IPS-NIHi7 (cell line): ENCODE measurements at regions not wholly inside any gene's neighbourhood (a gene's known extent, or its start where the extent isn't known, plus 50 kb on each side); places are given as distances from the start of the nearest gene placed in this dataset.

Source experiments
- DNase-seq: peaks from one replicate; pipeline ENCODE4 v3.0.0; 2012; ENCODE audit warnings: mixed read lengths; ENCODE audit errors: extremely low spot score

- no peak for DNase-seq
These were observed 243.9 kb upstream of the GULP1 start for GRCh38 chr2:188047735-188048134.

- DNase-seq: no peak
These were observed 240.9 kb upstream of the GULP1 start for GRCh38 chr2:188050726-188051125.

GRCh38 chr2:188051706-188052105, 240.0 kb upstream of the GULP1 start:
- DNase-seq: no peak

GRCh38 chr2:188065386-188065785, 226.3 kb upstream of the GULP1 start:
- no peak for DNase-seq

GRCh38 chr2:188068093-188068492, 223.6 kb upstream of the GULP1 start:
- DNase-seq: no peak

- DNase-seq: no peak
These were observed 215.3 kb upstream of the GULP1 start for GRCh38 chr2:188076149-188077056.

GRCh38 chr2:188077757-188078156, 213.9 kb upstream of the GULP1 start:
- no peak for DNase-seq

- DNase-seq: no peak
These were observed 213.1 kb upstream of the GULP1 start for GRCh38 chr2:188078534-188078933.

GRCh38 chr2:188079196-188079595, 212.5 kb upstream of the GULP1 start:
- no peak for DNase-seq

GRCh38 chr2:188085421-188085820, 206.3 kb upstream of the GULP1 start:
- no peak for DNase-seq

GRCh38 chr2:188089901-188090300, 201.8 kb upstream of the GULP1 start:
- no peak for DNase-seq

GRCh38 chr2:188091220-188091619, 200.5 kb upstream of the GULP1 start:
- DNase-seq: no peak

- no peak for DNase-seq
These were observed 198.9 kb upstream of the GULP1 start for GRCh38 chr2:188092734-188093133.

- no peak for DNase-seq
These were observed 194.8 kb upstream of the GULP1 start for GRCh38 chr2:188096910-188097309.

GRCh38 chr2:188102881-188103280, 188.8 kb upstream of the GULP1 start:
- DNase-seq: no peak

- DNase-seq: no peak
These were observed 177.7 kb upstream of the GULP1 start for GRCh38 chr2:188114014-188114413.

- no peak for DNase-seq
These were observed 174.0 kb upstream of the GULP1 start for GRCh38 chr2:188117706-188118105.

GRCh38 chr2:188118431-188118830, 173.2 kb upstream of the GULP1 start:
- DNase-seq: no peak

GRCh38 chr2:188119112-188119838, 172.4 kb upstream of the GULP1 start:
- DNase-seq: no peak

- no peak for DNase-seq
These were observed 168.7 kb upstream of the GULP1 start for GRCh38 chr2:188122985-188123384.

- DNase-seq: no peak
These were observed 162.0 kb upstream of the GULP1 start for GRCh38 chr2:188129677-188130076.

GRCh38 chr2:188130317-188130716, 161.4 kb upstream of the GULP1 start:
- peak; percentile 10 for DNase-seq

GRCh38 chr2:188131281-188131680, 160.4 kb upstream of the GULP1 start:
- DNase-seq: no peak
